H1 (cell line): ENCODE measurements at regions not wholly inside any gene's neighbourhood (a gene's known extent, or its start where the extent isn't known, plus 50 kb on each side); places are given as distances from the start of the nearest gene placed in this dataset.

Experiments used
- CTCF ChIA-PET: fragments of 300-600 bp; sonication (Branson Sonifier 250); formaldehyde crosslinking; loops from one replicate; lab custom pipeline; 2021; ENCODE audit not compliant: partially characterized antibody; lab: Charles Lee
- POLR2A ChIA-PET: fragments of 300-600 bp; sonication (Branson Sonifier 250); formaldehyde crosslinking; loops from one replicate; lab custom pipeline; 2021; ENCODE audit warnings: inconsistent platforms; ENCODE audit not compliant: partially characterized antibody; lab: Charles Lee
- DNase-seq, 2 experiments: peaks; one replicate each; pipeline versions ENCODE4 v3.0.0 to v3.0.0-alpha.2; 2010 to 2022; ENCODE audit warnings: low spot score in 2 of 2, low read depth in 1 of 2, mixed read lengths in 1 of 2
- FAIRE-seq: peaks from 2 replicates; lab custom pipeline; 2011; peaks lifted over from hg19 to GRCh38; lab: Jason Lieb, UNC
- H2AFZ ChIP-seq: 2 replicates; pipeline ENCODE4 v1.8.1; 2012; ENCODE audit warnings: low read length, inconsistent platforms
- H2AK5ac ChIP-seq: 2 replicates; pipeline ENCODE4 v1.6.1; 2013; ENCODE audit warnings: low read depth, low read length
- H2BK120ac ChIP-seq: replicated peaks from 2 replicates; pipeline ENCODE3; 2013; ENCODE audit warnings: low read depth, low read length, inconsistent platforms
- H2BK12ac ChIP-seq: 2 replicates; pipeline ENCODE4 v1.6.1; 2013; ENCODE audit warnings: low read depth, low read length
- H2BK15ac ChIP-seq: 2 replicates; pipeline ENCODE4 v1.6.1; 2013; ENCODE audit warnings: low read length
- H2BK20ac ChIP-seq: 2 replicates; pipeline ENCODE4 v1.6.1; 2013; ENCODE audit warnings: low read length
- H2BK5ac ChIP-seq: 2 replicates; pipeline ENCODE4 v1.6.1; 2013; ENCODE audit warnings: low read depth, low read length
- H3K14ac ChIP-seq: 2 replicates; pipeline ENCODE4 v1.6.1; 2013; ENCODE audit warnings: inconsistent platforms; ENCODE audit not compliant: insufficient read length
- H3K18ac ChIP-seq: 2 replicates; pipeline ENCODE4 v1.6.1; 2013; ENCODE audit warnings: low read length; ENCODE audit errors: extremely low read depth
- H3K23ac ChIP-seq: 2 replicates; pipeline ENCODE4 v1.6.1; 2013; ENCODE audit warnings: inconsistent platforms; ENCODE audit not compliant: insufficient read length
- H3K23me2 ChIP-seq: 2 replicates; pipeline ENCODE4 v1.6.1; 2013; ENCODE audit warnings: low read depth, low read length
- H3K27ac ChIP-seq: 2 replicates; pipeline ENCODE4 v1.6.1; 2011; ENCODE audit warnings: low read depth, low read length, inconsistent platforms
- H3K27me3 ChIP-seq, 4 experiments: replicated peaks in 1 of 4; 1 replicate in 1 of 4; 2 replicates in 3 of 4; pipeline versions ENCODE4 v1.6.1 to v1.8.1; 2011 to 2013; ENCODE audit warnings: low read length in 3 of 4, mild to moderate bottlenecking in 3 of 4, inconsistent platforms in 2 of 4, mixed read lengths in 2 of 4, moderate library complexity in 1 of 4; ENCODE audit not compliant: control insufficient read depth in 3 of 4, insufficient read depth in 3 of 4; ENCODE audit errors: extremely low read depth in 1 of 4
- H3K36me3 ChIP-seq, 4 experiments: 2 replicates each; pipeline versions ENCODE4 v1.6.1 to v1.8.1; 2011 to 2013; ENCODE audit warnings: mild to moderate bottlenecking in 4 of 4, low read length in 3 of 4, moderate library complexity in 2 of 4, control low read depth in 1 of 4, inconsistent platforms in 1 of 4; ENCODE audit not compliant: insufficient read depth in 4 of 4, control insufficient read depth in 2 of 4
- H3K4ac ChIP-seq: replicated peaks from 2 replicates; pipeline ENCODE3; 2013; ENCODE audit warnings: low read length, low read depth, mixed read lengths, inconsistent platforms; ENCODE audit not compliant: insufficient read length
- H3K4me1 ChIP-seq, 4 experiments: replicated peaks in 1 of 4; 1 replicate in 1 of 4; 2 replicates in 3 of 4; pipeline versions ENCODE4 v1.6.1 to v1.8.1; 2011 to 2013; ENCODE audit warnings: low read length in 3 of 4, inconsistent platforms in 2 of 4, mixed read lengths in 1 of 4; ENCODE audit not compliant: insufficient read depth in 4 of 4, control insufficient read depth in 3 of 4
- H3K4me2 ChIP-seq, 2 experiments: 2 replicates each; pipeline versions ENCODE4 v1.6.1 to v1.8.1; 2011 to 2013; ENCODE audit warnings: low read depth in 2 of 2, low read length in 2 of 2, control low read depth in 1 of 2, inconsistent platforms in 1 of 2, mild to moderate bottlenecking in 1 of 2; ENCODE audit not compliant: insufficient read depth in 1 of 2
- H3K4me3 ChIP-seq, 4 experiments: fragments of 200-600, 300-600 bp in 1 of 4; sonication (generic), shearing (Covaris generic), sonication (Bioruptor Twin) in 1 of 4; 2 replicates each; pipeline versions ENCODE4 v1.5.1 to v1.8.1; 2011 to 2016; ENCODE audit warnings: low read length in 4 of 4, low read depth in 3 of 4, control low read depth in 2 of 4, inconsistent platforms in 2 of 4, mild to moderate bottlenecking in 2 of 4, mixed read lengths in 1 of 4, moderate library complexity in 1 of 4; ENCODE audit not compliant: insufficient read depth in 2 of 4; ENCODE audit errors: extremely low read depth in 1 of 4
- H3K56ac ChIP-seq: replicated peaks from 2 replicates; pipeline ENCODE3; 2013; ENCODE audit warnings: low read depth, mild to moderate bottlenecking, mixed read lengths, low read length, inconsistent platforms; ENCODE audit not compliant: insufficient read length
- H3K79me1 ChIP-seq: 2 replicates; pipeline ENCODE4 v1.6.1; 2013; ENCODE audit warnings: low read depth, low read length, control low read depth
- H3K79me2 ChIP-seq, 2 experiments: 2 replicates each; pipeline versions ENCODE4 v1.6.1 to v1.8.1; 2012 to 2013; ENCODE audit warnings: low read length in 2 of 2, mild to moderate bottlenecking in 2 of 2, inconsistent platforms in 1 of 2; ENCODE audit not compliant: insufficient read depth in 2 of 2, control insufficient read depth in 1 of 2
- H3K9ac ChIP-seq, 4 experiments: replicated peaks in 1 of 4; 1 replicate in 1 of 4; 2 replicates in 3 of 4; pipeline versions ENCODE4 v1.6.1 to v1.8.1; 2011 to 2013; ENCODE audit warnings: low read depth in 3 of 4, low read length in 3 of 4, control low read depth in 2 of 4, mild to moderate bottlenecking in 2 of 4, moderate library complexity in 2 of 4, inconsistent platforms in 1 of 4; ENCODE audit errors: extremely low read depth in 1 of 4
- H3K9me3 ChIP-seq, 2 experiments: 2 replicates each; pipeline versions ENCODE4 v1.6.1 to v1.8.1; 2012 to 2013; ENCODE audit warnings: mild to moderate bottlenecking in 2 of 2, moderate library complexity in 2 of 2, control low read depth in 1 of 2, inconsistent platforms in 1 of 2, low read depth in 1 of 2, low read length in 1 of 2, mixed read lengths in 1 of 2; ENCODE audit not compliant: insufficient read depth in 2 of 2
- H4K20me1 ChIP-seq, 2 experiments: replicated peaks in 1 of 2; 2 replicates each; pipeline versions ENCODE3 to v1.8.1; 2011 to 2013; ENCODE audit warnings: inconsistent platforms in 2 of 2, low read length in 2 of 2, mild to moderate bottlenecking in 1 of 2; ENCODE audit not compliant: insufficient read depth in 2 of 2, control insufficient read depth in 1 of 2
- H4K5ac ChIP-seq: 2 replicates; pipeline ENCODE4 v1.6.1; 2013; ENCODE audit warnings: low read length, low read depth, mixed read lengths, inconsistent platforms; ENCODE audit not compliant: insufficient read length
- H4K8ac ChIP-seq: 2 replicates; pipeline ENCODE4 v1.8.0; 2013; ENCODE audit warnings: mild to moderate bottlenecking, moderate library complexity, low read length, inconsistent platforms; ENCODE audit not compliant: insufficient read depth; ENCODE audit errors: extremely low read depth
- H4K91ac ChIP-seq: replicated peaks from 2 replicates; pipeline ENCODE3; 2013; ENCODE audit warnings: low read length, mixed read lengths, inconsistent platforms; ENCODE audit not compliant: insufficient read length
- BCL11A ChIP-seq, 2 experiments: IDR thresholded peaks; one replicate each; pipeline ENCODE4 v1.6.1; 2011; ENCODE audit warnings: low read depth in 2 of 2, low read length in 2 of 2, mild to moderate bottlenecking in 2 of 2
- CBX8 ChIP-seq: fragments of 300-800, 300-1000 bp; sonication (generic); IDR thresholded peaks from 2 replicates; pipeline ENCODE4 v1.7.1; 2016; ENCODE audit warnings: low read depth, low read length, borderline replicate concordance
- EZH2 ChIP-seq: fragments of 200-600 bp; sonication (generic); IDR thresholded peaks from 2 replicates; pipeline ENCODE4 v1.7.1; 2012; ENCODE audit warnings: low read depth, mild to moderate bottlenecking, moderate library complexity, low read length, inconsistent platforms; ENCODE audit not compliant: severe bottlenecking
- HDAC2 ChIP-seq, 2 experiments: fragments of 300-600 bp in 1 of 2; sonication (generic) in 1 of 2; IDR thresholded peaks; 2 replicates each; pipeline ENCODE4 v1.6.1; 2011 to 2012; ENCODE audit warnings: low read depth in 2 of 2, low read length in 2 of 2, mild to moderate bottlenecking in 2 of 2, moderate library complexity in 2 of 2, borderline replicate concordance in 1 of 2, inconsistent platforms in 1 of 2
- JUND ChIP-seq: IDR thresholded peaks from 2 replicates; pipeline ENCODE4 v1.6.1; 2011; ENCODE audit warnings: mild to moderate bottlenecking, improper control_type of control experiment, low read length
- KDM1A ChIP-seq: fragments of 200-600, 300-600 bp; sonication (generic); IDR thresholded peaks from 2 replicates; pipeline ENCODE4 v1.7.1; 2016; ENCODE audit warnings: mild to moderate bottlenecking, low read length, borderline replicate concordance
- SRF ChIP-seq: IDR thresholded peaks from 2 replicates; pipeline ENCODE4 v1.6.1; 2011; ENCODE audit warnings: mild to moderate bottlenecking, low read depth, low read length, moderate library complexity

GRCh38 chr9:22257026-22257816 is 189.4 kb upstream of the DMRTA1 start:
- H3K56ac ChIP-seq, result no peak overlapping the region
- H2BK15ac ChIP-seq, result no peak overlapping the region
- no peaks in the 10 kb centered on the region for H4K20me1 ChIP-seq
- no peak overlapping the region for H3K18ac ChIP-seq
- no peak overlapping the region for H3K4ac ChIP-seq
- no peak overlapping the region for H3K9ac ChIP-seq
- no peak overlapping the region for H3K14ac ChIP-seq
- no peak overlapping the region for H2BK120ac ChIP-seq
- no peaks in the 10 kb centered on the region for H3K27me3 ChIP-seq
- no peak overlapping the region for H3K27ac ChIP-seq
- peaks cover 0 to 7% of the 10 kb centered on the region in 2 experiments; a peak in 1 of 4 replicates for H3K9me3 ChIP-seq
- no peak overlapping the region for H2BK20ac ChIP-seq
- no peak overlapping the region for H2BK5ac ChIP-seq
- H2AK5ac ChIP-seq, result no peak overlapping the region
- no peaks in the 10 kb centered on the region for H3K23me2 ChIP-seq
- no peak overlapping the region for H3K23ac ChIP-seq
- H3K4me3 ChIP-seq, result no peak overlapping the region
- no peak overlapping the region for H4K91ac ChIP-seq
- POLR2A ChIA-PET, result no interaction called here
- H3K79me1 ChIP-seq, result no peaks in the 10 kb centered on the region
- CTCF ChIA-PET, result interaction anchor here (6.9 kb wide), 1 partner anchor 13 kb away, joined by 37 read pairs; no protein-coding TSS in a partner anchor
- DNase-seq (no peak), FAIRE-seq (no peak)
- no peak overlapping the region for H4K5ac ChIP-seq
- H2BK12ac ChIP-seq, result no peak overlapping the region
- H3K36me3 ChIP-seq, result no peaks in the 10 kb centered on the region
- H4K8ac ChIP-seq, result no peak overlapping the region
- H3K4me1 ChIP-seq, result no peaks in the 10 kb centered on the region
- H3K4me2 ChIP-seq, result no peak overlapping the region
- H2AFZ ChIP-seq, result no peak overlapping the region
- H3K79me2 ChIP-seq, result no peaks in the 10 kb centered on the region
- no peak for TF ChIP-seq SRF
- no peak for TF ChIP-seq HDAC2 (IDR thresholded peaks at IDR 0.05; ENCODE audit: borderline replicate concordance in 1 of 2, low read depth in 2 of 2, low read length in 2 of 2)
- no peak for TF ChIP-seq EZH2
- TF ChIP-seq CBX8, result no peak
- TF ChIP-seq JUND, result no peak
- no peak for TF ChIP-seq BCL11A (IDR thresholded peaks at IDR 0.05; ENCODE audit: low read depth in 2 of 2, low read length in 2 of 2)
- TF ChIP-seq KDM1A, result no peak
